Endothelial cell (in vitro differentiated cells): ENCODE measurements at regions not wholly inside any gene's neighbourhood (a gene's known extent, or its start where the extent isn't known, plus 50 kb on each side); places are given as distances from the start of the nearest gene placed in this dataset.

ENCODE experiments used
- DNase-seq: peaks from one replicate; pipeline ENCODE4 v3.0.0; 2021; ENCODE audit warnings: low spot score
- H3K27ac Mint-ChIP-seq: one replicate; pipeline ENCODE4 v1.8.0; 2021; ENCODE audit warnings: mixed read lengths, inconsistent platforms; ENCODE audit not compliant: unreplicated experiment
- H3K27me3 Mint-ChIP-seq: one replicate; pipeline ENCODE4 v1.8.0; 2021; ENCODE audit warnings: mild to moderate bottlenecking, moderate library complexity, mixed read lengths, inconsistent platforms; ENCODE audit not compliant: unreplicated experiment
- H3K36me3 Mint-ChIP-seq: one replicate; pipeline ENCODE4 v1.8.0; 2021; ENCODE audit warnings: mild to moderate bottlenecking, low read depth, mixed read lengths, inconsistent platforms; ENCODE audit not compliant: unreplicated experiment
- H3K4me1 Mint-ChIP-seq: one replicate; pipeline ENCODE4 v1.8.0; 2021; ENCODE audit warnings: mild to moderate bottlenecking, mixed read lengths, inconsistent platforms; ENCODE audit not compliant: unreplicated experiment
- H3K4me3 Mint-ChIP-seq: one replicate; pipeline ENCODE4 v1.8.0; 2021; ENCODE audit warnings: mild to moderate bottlenecking, mixed read lengths, inconsistent platforms; ENCODE audit not compliant: unreplicated experiment
- H3K9me3 Mint-ChIP-seq: one replicate; pipeline ENCODE4 v1.8.0; 2021; ENCODE audit warnings: mixed read lengths, inconsistent platforms; ENCODE audit not compliant: unreplicated experiment
- CTCF ChIP-seq: fragments of 200-600 bp; sonication (generic); IDR thresholded peaks from one replicate; pipeline ENCODE4 v1.5.0; 2021; ENCODE audit warnings: antibody characterized with exemption; ENCODE audit not compliant: unreplicated experiment

- Mint-ChIP-seq H3K9me3 (no peaks in the 10 kb centered on the region), H3K36me3 (no peaks in the 10 kb centered on the region), H3K4me1 (no peaks in the 10 kb centered on the region), H3K27ac (no peak overlapping the region), H3K27me3 (no peaks in the 10 kb centered on the region), H3K4me3 (no peak overlapping the region)
- DNase-seq: no peak
- no peak for TF ChIP-seq CTCF
These were observed 627.4 kb downstream of the CDH26 start for GRCh38 chr20:60585651-60586050.

DNA sequence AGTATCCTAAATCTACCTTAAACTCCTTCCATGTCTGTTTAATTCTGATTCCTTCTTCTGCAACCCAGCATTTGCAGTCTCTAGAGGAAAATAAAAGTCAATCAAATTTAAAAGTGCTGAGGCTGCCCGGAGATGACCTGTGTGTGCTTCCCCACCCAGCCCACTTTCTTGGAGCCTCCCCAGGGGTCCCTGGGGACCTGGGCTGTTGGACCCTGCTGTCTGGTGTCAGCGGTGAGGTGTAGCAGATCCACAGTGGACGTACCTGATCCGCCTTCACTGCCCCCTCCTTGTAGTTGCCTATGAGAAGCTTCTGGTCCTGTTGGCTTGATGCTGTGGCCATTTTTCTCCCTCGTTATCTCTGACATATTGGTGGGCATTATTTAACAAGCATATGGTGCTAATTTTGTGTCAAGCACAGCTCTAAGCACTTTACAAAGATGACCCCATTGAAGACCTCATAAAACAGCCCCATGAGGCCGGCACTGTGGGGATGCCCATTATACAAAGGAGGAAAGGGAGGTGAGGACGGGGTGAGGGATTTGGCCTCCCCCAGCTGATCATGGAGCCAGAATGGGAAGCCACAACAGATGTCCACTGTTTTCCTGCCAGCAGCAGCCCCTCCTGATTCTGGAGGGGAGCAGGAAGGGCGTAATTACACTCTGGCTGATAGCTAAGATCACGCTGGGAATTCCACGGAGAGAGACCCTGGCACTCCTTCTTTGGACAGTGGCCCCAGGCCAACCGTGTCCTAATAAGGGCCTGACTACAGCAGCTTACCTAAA, 628.2 kb downstream of the CDH26 start:
- DNase-seq: no peak
- no peak overlapping the region for H3K27ac Mint-ChIP-seq
- H3K36me3 Mint-ChIP-seq: no peaks in the 10 kb centered on the region
- TF ChIP-seq CTCF: no peak
- no peaks in the 10 kb centered on the region for H3K4me1 Mint-ChIP-seq
- no peaks in the 10 kb centered on the region for H3K27me3 Mint-ChIP-seq
- no peak overlapping the region for H3K4me3 Mint-ChIP-seq
- no peaks in the 10 kb centered on the region for H3K9me3 Mint-ChIP-seq

DNA sequence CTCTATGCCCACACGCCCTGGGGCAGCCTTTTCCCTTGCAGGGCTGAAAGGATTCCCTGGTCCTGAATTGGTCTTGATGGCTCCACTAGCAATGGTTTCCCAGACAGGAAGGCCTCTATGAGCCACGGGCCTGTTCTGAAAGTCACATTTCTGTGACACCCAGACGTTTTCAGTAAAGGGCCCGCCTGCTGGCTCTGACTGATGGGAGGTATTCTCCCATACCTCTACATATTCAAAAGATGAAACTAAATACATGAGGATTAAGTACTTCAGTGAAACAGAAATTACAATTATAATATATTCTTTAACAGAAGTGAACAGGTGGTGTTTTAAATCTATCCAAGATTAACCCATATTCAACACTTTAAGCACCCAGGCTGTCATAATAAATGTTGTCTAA, 629.8 kb downstream of the CDH26 start:
- no peaks in the 10 kb centered on the region for H3K9me3 Mint-ChIP-seq
- DNase-seq: no peak
- H3K36me3 Mint-ChIP-seq: no peaks in the 10 kb centered on the region
- no peaks in the 10 kb centered on the region for H3K27me3 Mint-ChIP-seq
- H3K4me1 Mint-ChIP-seq: no peaks in the 10 kb centered on the region
- no peak for TF ChIP-seq CTCF
- H3K27ac Mint-ChIP-seq: no peak overlapping the region
- no peak overlapping the region for H3K4me3 Mint-ChIP-seq

- no peak overlapping the region for H3K27ac Mint-ChIP-seq
- peak; percentile 53 for DNase-seq
- no peaks in the 10 kb centered on the region for H3K27me3 Mint-ChIP-seq
- H3K4me1 Mint-ChIP-seq: no peaks in the 10 kb centered on the region
- H3K9me3 Mint-ChIP-seq: no peaks in the 10 kb centered on the region
- no peaks in the 10 kb centered on the region for H3K36me3 Mint-ChIP-seq
- H3K4me3 Mint-ChIP-seq: no peak overlapping the region
- no peak for TF ChIP-seq CTCF
These were observed 631.4 kb downstream of the CDH26 start for GRCh38 chr20:60589623-60590022.

DNA sequence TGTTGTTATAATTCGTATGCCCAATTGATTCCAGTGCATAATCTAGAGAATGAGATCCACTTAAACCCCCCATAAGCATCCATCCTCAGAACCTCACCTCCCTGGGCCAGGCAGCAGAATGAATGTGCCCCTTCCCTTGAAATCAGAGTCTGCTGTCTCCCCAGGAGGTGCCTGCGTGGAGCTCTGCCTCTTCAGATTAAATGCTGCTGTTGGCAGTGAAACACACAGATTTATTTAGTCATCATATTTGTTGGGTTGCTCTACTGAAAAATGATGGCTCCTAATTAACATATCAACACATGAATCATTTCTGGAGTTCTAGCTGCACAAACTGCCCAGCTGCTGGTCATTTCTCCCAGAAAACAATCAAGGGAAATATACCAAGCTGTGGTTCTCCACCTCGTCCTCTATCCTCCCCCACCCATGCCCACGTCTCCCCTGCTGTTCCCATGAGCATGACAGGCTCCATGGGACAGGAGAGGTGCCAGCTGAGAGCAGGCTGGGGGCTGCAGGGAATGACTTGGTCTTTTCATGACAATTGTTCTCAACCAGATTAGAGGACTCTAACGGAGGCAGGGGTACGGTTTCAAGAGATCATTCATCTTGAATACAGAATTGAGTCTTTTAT, 633.1 kb downstream of the CDH26 start:
- no peak for TF ChIP-seq CTCF
- Mint-ChIP-seq H3K36me3 (no peaks in the 10 kb centered on the region), H3K27me3 (no peaks in the 10 kb centered on the region), H3K4me1 (no peaks in the 10 kb centered on the region), H3K9me3 (no peaks in the 10 kb centered on the region), H3K27ac (no peak overlapping the region), H3K4me3 (no peak overlapping the region)
- DNase-seq: no peak
